GM12891 (cell line): ENCODE measurements at regions not wholly inside any gene's neighbourhood (a gene's known extent, or its start where the extent isn't known, plus 50 kb on each side); places are given as distances from the start of the nearest gene placed in this dataset.

ENCODE experiments used
- DNase-seq: peaks from one replicate; pipeline ENCODE4 v3.0.0; 2011; ENCODE audit warnings: low spot score; ENCODE audit not compliant: insufficient read length
- FAIRE-seq: peaks from 2 replicates; lab custom pipeline; 2011; peaks lifted over from hg19 to GRCh38; lab: Jason Lieb, UNC
- PAX5 ChIP-seq: IDR thresholded peaks from 2 replicates; pipeline ENCODE4 v1.6.1; 2011; ENCODE audit warnings: low read length, moderate library complexity, mild to moderate bottlenecking; ENCODE audit not compliant: insufficient read depth, severe bottlenecking
- POLR2A ChIP-seq: IDR thresholded peaks from 2 replicates; pipeline ENCODE4 v1.6.1; 2011; ENCODE audit warnings: low read depth, low read length, control low read depth
- POLR2AphosphoS5 ChIP-seq: IDR thresholded peaks from 2 replicates; pipeline ENCODE4 v1.6.1; 2011; ENCODE audit warnings: low read depth, low read length, control low read depth
- POU2F2 ChIP-seq: IDR thresholded peaks from 2 replicates; pipeline ENCODE4 v1.6.1; 2011; ENCODE audit warnings: low read depth, mild to moderate bottlenecking, control low read depth, low read length, moderate library complexity
- SPI1 ChIP-seq: IDR thresholded peaks from 2 replicates; pipeline ENCODE4 v1.6.1; 2011; ENCODE audit warnings: low read depth, low read length, control low read depth
- TAF1 ChIP-seq: IDR thresholded peaks from 2 replicates; pipeline ENCODE4 v1.6.1; 2011; ENCODE audit warnings: low read depth, low read length, control low read depth

GRCh38 chr17:72555052-72555451 lies 434.2 kb downstream of the SOX9 start:
- TF ChIP-seq POU2F2 (no peak), PAX5 (no peak), SPI1 (no peak), POLR2A (no peak), TAF1 (no peak), POLR2AphosphoS5 (no peak)
- no peak for DNase-seq
- FAIRE-seq, result no peak

GRCh38 chr17:72556944-72557826 lies 436.4 kb downstream of the SOX9 start:
- no peak for TF ChIP-seq POLR2A
- no peak for TF ChIP-seq SPI1
- no peak; the same call in 1 of the 2 replicates for TF ChIP-seq POU2F2
- TF ChIP-seq POLR2AphosphoS5, result no peak
- no peak for TF ChIP-seq TAF1
- no peak for TF ChIP-seq PAX5
- peak; percentile 60 for FAIRE-seq
- DNase-seq, result peak; percentile 70

GRCh38 chr17:72558971-72559476 lies 438.2 kb downstream of the SOX9 start:
- no peak for DNase-seq
- TF ChIP-seq PAX5 (no peak), POU2F2 (no peak), SPI1 (no peak), TAF1 (no peak), POLR2AphosphoS5 (no peak), POLR2A (no peak)
- no peak for FAIRE-seq

GRCh38 chr17:72560303-72561247 lies 439.8 kb downstream of the SOX9 start:
- FAIRE-seq, result peak; percentile 35
- DNase-seq, result peak; percentile 77
- TF ChIP-seq PAX5, result no peak
- no peak for TF ChIP-seq TAF1
- TF ChIP-seq POLR2A, result no peak
- no peak for TF ChIP-seq SPI1
- TF ChIP-seq POLR2AphosphoS5, result no peak
- no peak for TF ChIP-seq POU2F2

- FAIRE-seq, result no peak
- TF ChIP-seq POLR2A (no peak), TAF1 (no peak), PAX5 (no peak), POU2F2 (no peak), SPI1 (no peak), POLR2AphosphoS5 (no peak)
- no peak for DNase-seq
Measured at GRCh38 chr17:72561266-72561665, 440.4 kb downstream of the SOX9 start.

- DNase-seq (no peak), FAIRE-seq (no peak)
- TF ChIP-seq TAF1 (no peak), POLR2AphosphoS5 (no peak), SPI1 (no peak), POU2F2 (no peak), POLR2A (no peak), PAX5 (no peak)
Measured at GRCh38 chr17:72561680-72562079, 440.9 kb downstream of the SOX9 start.

- FAIRE-seq (no peak), DNase-seq (no peak)
- TF ChIP-seq POU2F2 (no peak), POLR2A (no peak), TAF1 (no peak), SPI1 (no peak), PAX5 (no peak), POLR2AphosphoS5 (no peak)
Measured at GRCh38 chr17:72562615-72563188, 441.9 kb downstream of the SOX9 start.

- TF ChIP-seq PAX5 (no peak), TAF1 (no peak), POLR2A (no peak)
- DNase-seq (no peak), FAIRE-seq (no peak)
Measured at GRCh38 chr17:72563952-72564351, 443.1 kb downstream of the SOX9 start.

GRCh38 chr17:72565006-72565405 lies 444.2 kb downstream of the SOX9 start:
- FAIRE-seq, result no peak
- DNase-seq, result no peak
- TF ChIP-seq POU2F2 (no peak), POLR2A (no peak), TAF1 (no peak), POLR2AphosphoS5 (no peak), PAX5 (no peak), SPI1 (no peak)
